Central memory CD4-positive, alpha-beta T cell (primary cell): ENCODE measurements at regions not wholly inside any gene's neighbourhood (a gene's known extent, or its start where the extent isn't known, plus 50 kb on each side); places are given as distances from the start of the nearest gene placed in this dataset.
"Not testable (repeated sequence)": the region's sequence is repeated elsewhere in the genome, so short reads cannot be mapped to it uniquely, and the experiment has no call there.

Experiments used
- DNase-seq: peaks from one replicate; pipeline ENCODE4 v3.0.0; 2022

DNA sequence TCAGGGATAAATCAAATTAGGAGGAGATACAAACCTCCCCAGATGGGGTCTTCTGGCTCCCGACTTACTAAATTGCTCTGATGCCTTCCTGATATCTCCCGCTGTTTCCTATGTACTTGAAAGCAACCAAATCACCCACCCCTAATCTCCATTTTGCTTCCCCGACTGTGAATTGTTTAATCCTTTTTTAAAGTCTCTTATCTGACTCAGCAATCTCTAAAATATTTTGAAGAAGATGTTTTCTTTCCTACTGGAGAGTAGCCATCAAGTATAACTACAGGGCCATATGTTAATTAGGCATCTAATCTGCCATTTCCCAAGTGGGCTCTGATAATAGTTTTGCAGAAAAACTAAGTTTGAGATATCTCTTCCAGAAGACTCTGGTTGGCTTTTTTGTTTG, 365.2 kb upstream of the MAF start:
- DNase-seq, result no peak

DNA sequence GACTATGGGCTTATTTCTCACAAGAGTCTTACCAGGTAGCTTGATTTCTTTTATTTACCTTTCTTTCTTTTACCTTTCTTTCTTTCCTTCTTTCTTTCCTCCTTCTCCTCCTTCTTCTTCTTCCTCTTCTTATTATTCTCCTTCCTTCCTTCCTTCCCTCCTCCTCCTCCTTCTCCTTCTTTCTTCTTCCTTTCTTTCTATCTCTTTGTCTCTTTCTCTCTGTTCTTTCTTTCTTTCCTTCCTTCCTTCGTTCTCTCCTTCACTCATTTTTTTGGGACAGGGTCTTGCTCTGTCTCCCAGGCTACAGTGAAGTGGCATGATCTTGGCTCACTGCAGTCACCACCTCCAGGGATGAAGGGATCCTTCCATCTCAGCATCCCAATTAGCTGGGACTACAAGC, 363.6 kb upstream of the MAF start:
- no peak for DNase-seq

DNA sequence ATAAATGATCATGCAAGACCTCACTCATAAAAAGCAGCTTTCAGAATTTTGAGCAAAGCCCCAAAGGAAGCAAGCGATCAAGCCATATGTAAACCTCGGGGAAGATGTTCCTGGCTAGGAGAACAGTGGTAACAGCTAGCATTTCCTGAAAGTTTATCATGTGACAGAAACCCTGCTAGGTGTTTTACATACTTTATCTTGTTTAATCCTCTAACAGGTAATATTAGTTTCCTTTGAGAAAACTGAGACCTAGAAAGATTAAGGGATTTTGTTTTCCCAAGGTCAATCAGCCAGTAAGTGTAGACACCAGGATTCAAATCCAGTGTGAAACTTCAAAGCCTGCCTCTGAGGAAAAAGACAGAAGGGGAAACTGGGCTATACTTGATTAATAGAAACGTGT, 362.4 kb upstream of the MAF start:
- no peak for DNase-seq

DNA sequence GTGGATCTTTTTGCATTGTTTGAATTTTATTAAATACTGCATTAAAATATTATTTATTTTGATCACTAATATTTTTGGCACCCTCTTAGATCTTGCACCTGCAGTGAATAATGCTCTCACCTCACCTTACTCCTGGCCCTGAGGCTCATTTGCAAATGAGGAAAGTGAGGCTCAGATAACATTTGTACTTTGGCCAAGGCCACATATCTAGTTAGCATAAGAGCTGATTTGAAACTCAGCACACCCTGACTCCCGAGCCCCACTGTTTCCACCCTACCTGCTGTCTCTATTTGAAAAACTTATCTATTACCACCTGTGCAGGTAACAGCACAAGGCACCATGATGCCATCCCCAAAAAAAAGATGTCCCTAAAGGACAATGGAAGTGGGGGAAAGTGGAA, 358.7 kb upstream of the MAF start:
- no peak for DNase-seq

DNA sequence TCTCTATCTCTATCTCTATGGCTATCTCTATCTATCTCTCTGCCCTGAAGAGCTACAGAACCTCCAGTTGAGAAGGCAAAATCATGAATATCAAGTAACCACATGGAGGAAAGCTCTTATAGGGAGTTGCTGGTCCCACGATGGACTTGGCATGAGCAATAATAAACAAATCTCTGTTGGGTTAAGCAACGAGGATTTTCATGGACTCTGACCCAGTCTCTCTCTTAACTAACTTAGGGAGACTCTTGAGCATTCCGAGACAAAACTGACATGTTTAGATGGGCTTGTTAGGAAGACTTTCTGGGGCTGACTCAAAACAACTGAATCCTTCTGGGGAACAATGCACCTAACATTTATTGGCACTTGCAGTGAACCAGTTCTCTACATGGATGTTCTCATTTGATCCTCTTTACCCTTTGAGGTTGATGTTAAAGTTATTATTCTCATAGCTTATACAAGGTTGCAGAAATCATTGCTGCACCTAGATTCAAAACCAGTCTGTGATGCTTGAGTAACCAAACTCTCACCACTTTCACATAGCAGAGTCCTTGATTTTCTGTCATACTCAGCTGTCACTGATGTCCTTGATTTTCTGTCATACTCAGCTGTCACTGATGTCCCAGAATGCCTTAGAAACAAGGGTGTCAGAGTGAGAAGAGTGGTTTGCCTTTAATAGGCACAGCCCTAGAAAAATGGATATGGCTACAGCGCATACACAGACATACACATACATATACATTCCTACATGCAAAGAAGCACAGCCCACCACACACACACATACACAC, 354.6 kb upstream of the MAF start:
- DNase-seq, result no peak

DNA sequence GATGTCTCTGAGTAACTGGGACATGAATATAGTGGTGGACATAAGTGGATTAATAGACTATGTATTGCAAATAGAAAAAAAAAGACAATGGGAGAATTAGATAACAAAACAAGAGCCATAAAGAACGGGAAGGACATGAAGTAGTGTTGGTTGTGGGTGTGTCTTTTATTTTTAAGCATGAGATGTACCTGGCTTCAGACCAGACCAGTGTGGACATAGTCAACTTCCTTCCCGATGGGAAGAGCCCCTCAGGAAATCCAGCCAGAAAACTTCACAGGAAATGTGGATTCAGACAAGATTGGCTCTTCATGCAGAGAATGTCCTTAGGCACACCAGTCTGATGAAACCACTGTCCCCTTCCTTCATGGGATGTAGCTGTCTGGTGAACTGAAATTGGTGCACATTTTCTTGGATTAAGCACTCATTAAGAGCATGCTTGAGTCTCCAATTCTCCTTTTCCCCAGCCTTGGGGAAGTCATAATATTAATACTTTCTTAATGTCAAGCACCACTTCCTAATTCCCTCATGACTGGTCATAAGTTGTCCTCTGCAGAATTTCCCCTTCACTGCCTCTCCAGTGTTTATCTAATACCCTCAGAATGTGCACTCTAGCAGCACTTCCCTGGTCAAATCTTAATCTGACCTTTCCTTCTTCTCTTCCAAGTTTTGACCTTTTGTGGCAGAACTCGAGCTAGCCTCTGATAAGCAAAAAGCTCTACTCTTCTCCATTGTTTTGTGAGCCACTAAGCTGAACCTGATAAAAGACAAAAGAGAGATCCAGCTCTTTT, 350.6 kb upstream of the MAF start:
- DNase-seq, result no peak

DNA sequence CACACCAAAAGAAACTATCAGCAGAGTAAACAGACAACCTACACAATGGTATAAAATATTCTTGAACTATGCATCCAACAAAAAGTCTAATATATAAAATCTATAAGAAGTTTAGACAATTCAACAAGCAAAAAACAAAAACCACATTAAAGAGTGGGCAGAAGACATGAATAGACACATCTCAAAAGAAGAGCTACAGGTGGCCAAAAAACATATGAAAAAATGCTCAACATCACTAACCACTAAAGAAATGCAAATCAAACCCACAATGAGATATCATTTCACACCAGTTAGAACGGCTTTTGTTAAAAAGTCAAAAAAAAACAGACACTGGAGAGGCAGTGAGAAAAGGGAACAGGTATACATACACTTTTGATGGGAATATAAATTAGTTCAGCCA, 348.9 kb upstream of the MAF start:
- no peak for DNase-seq

DNA sequence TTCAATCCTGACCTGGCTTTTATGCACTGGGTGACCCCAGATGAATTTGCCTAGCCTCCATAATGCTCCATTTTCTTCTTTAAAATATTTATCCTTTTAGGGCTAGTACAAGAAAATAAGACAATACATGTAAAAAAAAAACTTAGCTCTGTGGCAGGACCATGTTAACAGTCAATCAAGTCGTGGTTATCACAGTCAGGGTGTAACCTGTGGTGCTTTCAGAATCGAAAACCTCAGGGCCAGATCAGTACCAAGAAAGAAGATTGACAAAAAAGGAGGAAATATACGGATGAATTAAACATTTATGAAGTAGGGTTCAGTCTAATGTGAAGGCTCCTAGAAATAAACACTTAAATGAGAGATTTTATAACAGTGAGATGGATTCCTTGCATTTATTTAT, 347.2 kb upstream of the MAF start:
- no peak for DNase-seq

DNA sequence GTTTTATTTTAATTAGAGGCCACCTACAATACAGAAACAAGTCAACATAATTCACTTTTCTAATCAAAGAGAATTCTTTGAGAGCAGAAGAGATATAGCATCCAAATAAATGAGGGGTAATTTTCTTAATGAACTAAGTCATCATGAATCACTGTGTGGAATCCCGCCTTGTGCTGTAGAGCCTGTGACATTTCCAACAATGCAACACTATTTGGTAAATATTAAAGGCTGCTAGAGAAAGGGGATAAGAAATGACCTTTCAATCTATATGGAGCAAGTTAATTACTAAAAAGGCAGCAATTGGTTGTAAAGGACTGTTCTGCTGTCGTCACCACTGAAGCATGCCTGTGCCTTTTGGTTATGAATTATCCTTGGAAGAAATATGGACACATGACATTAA, 345.7 kb upstream of the MAF start:
- DNase-seq, result no peak

DNA sequence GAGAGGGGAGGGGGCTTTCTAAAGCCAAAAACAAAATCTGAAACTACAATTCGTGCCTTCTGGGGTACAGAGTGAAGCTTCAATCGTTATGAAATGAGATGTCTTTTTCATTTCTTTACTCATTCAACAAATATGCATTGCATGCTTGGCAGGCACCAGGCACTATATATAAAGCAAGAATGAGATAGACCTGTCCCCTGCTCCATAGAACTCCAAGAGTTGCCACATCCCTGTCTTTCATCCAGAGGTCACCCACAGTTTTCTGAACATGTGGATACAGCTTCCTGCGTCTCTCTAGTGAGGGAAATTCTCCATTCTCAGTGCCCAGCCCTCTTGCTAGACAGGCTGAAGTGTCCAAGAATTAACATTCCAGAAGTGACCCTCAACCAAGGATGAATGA, 343.2 kb upstream of the MAF start:
- no peak for DNase-seq

DNA sequence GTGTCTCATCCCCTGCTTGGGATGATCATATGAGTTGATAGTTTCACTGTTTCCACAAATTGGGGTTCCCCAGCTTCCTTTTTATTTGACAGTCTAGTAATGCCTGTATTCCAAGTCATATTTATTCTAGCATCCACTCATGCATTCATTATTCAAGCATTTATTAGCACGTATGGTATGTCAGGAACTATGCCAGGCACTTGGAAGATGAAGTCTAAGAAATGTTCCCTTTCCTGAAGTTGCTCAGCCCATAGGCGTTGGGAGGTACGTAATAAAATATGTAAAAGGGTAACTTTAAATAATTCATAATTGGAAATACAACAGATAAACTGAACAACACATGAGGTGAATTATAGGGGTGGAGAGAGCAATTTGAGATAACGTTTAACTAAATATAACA, 338.0 kb upstream of the MAF start:
- no peak for DNase-seq

DNA sequence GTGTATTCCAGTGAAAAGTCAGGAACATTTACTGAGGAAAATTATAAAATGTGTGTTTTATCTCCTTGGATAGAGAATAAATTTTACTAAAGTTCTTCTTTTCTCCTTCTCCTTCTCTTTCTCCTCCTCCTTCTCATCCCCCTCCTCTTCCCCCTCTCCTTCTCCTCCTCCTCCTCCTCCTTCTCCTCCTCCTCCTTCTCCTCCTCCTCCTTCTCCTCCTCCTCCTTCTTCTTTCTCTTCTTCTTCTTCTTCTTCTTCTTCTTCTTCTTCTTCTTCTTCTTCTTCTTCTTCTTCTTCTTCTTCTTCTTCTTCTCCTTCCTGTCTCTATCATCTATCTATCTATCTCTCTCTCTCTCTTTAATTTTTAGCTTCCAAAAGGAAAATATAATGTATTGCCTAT, 337.1 kb upstream of the MAF start:
- not testable (repeated sequence) for DNase-seq

DNA sequence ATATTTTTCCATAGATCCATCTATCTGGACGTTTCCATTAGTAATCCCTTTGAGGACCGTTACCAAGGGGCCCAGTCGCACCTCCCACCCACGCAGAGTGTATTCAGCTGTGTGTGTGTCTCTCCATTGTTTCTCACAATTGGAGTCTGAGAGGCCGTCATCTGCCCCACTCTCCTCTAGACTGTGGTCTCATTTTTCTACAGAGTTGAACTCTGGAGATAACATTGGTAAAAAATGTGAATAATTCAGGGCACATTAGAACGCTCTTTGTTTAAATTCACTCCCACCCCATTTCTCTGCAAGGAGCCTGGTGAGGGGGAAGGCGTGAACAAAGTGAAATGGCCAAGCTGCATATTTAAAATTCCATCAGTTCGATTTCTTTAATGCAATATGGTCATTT, 333.1 kb upstream of the MAF start:
- DNase-seq, result no peak

DNA sequence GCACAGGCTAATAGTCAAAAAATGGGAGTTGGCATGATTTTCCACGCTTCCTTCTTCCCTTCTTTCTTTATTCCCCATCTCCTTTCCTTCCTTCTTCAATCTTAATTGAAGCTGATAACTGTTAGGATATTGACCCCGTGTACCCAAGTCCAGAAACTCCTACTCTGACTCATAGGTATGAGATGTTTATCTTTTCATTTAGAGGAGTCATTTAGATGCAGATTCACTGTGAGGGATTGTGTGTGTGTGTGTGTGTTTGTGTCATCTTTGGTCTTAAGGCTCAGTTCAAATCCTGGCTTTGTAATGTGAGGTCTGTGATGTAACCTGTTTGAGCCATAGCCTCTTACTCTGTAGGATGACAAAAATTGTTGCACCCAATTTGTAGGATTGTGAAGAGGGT, 332.0 kb upstream of the MAF start:
- no peak for DNase-seq

DNA sequence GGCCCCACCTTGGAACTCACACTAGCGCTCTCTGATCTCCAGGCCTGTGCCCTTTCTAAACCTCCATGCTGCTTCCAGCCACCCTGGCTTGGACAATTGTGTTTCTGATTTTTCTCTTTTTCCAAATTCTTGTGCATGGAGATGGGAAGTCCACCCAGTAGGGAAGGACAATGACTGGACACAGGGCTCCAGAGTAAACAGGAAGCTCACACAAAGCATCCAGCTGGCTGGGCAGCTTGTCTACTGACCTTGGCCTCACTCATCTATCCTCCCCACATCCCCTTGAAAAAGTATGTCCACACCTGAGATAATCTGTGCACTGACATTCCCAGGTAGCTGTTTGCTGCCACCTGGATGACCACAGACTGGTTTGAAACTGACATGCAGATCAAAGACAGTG, 331.2 kb upstream of the MAF start:
- no peak for DNase-seq

DNA sequence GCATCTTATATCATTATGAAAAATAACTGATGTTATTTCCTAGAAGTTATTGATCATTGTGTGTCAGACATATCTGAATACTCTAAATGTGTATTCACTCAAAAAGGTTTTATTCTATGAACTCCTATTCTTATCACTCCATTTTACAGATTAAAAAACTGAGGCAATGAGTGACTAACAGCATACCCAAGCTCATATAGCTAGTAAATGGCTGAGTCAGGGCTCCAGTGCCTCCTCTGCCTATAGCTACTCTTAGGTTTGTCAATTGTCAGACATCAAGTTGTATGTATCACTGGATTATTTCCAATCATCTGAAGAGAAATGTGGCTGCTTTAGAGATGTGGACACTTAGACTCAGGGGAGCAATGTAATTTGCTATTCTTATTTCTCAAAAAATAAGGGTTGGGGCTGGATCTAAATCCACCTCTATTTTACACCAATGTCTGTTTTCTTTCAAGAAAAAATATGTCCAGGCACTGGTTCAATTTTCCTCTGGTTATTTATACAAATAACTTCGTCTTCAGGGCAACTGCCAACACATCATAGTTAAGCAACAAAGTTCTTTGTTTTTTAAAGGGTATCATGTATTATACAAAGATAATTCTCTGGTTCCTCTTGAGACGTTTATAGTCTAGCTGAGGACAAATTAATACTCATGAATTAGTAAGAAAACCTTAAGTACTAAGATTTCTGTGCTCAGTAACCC, 328.9 kb upstream of the MAF start:
- DNase-seq, result no peak

DNA sequence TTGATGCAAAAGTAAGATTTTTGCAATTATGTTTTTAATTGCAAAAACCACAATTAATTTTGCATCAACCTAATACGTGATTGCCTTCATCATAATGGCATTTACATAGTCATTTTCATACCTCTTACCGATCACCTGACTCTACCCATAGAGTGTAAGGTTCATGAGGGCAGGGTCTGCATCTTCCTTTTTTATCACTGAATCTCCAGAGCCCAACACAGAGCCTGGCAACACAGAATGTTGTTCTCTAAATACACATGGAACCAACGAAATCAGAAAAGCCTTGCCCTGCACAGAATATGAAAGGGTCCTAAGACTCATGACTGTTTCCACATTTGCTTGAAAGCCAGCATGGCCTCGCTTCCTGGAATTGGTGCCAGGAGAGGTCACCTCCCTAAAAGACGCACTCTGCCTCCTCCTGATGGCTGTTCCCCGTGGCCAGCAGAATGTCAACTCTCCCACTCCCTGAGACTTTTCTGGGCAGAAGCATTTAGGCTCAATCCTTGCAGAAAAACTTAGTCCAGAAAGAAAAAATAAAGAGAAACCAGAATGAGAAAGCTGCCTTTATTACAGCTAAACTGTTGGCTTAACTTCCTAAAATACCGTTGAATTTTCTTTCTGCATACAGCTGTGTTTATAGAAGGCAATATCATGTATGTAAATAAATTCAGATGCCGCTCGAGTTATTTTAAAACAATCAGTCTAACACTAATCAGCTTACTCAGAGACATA, 327.8 kb upstream of the MAF start:
- no peak for DNase-seq

DNA sequence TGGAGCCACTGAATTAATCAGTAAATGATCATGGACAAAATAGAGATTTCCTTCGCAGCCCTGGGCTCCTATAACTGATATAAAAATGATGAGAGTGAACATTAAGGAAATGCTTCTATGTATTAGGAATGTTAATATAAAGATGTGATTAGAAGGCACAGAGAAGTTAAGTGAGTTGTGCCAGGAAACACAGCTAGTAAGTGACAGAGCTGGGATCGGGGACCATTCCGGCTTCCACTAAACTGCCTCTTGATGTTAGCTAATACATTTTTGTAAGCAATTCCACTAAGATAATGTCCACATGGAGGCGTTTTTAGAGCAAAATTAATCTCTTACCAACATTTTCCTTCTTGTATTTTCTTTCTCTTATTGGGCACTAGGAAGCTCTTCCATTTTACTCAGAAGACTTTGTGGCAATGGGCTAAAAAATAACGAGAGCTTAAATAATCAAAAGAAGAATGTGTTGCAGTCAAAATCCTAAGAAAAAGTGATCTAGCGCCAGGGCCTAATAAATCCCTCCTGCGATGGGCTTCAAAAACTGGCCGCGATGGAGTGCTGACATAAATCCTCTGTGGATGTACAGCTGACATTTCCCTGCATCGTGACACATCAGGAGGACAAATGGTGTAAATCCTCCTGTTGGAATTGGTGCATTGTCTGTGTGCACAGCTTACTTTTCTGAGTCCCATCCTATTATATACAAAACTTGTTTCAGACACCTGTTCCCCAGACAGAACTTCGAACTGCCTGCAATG, 326.1 kb upstream of the MAF start:
- no peak for DNase-seq

DNA sequence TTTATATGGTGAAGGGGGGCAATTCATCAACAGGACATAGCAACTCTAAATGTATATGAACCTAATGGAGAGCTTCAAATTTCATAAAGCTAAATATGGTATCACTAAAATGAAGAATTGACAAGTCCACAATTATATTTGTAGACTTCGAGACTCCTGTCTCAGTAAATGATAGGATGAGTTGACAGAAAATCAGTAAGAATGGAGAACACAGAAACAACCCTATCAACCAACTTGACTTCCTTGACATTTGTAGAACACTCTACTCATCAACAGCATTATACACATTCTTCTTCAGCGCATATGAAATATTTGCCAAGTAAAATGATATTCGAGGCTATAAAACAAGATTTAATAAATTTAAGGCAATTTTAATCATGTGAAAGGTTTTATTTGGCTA, 322.9 kb upstream of the MAF start:
- no peak for DNase-seq

DNA sequence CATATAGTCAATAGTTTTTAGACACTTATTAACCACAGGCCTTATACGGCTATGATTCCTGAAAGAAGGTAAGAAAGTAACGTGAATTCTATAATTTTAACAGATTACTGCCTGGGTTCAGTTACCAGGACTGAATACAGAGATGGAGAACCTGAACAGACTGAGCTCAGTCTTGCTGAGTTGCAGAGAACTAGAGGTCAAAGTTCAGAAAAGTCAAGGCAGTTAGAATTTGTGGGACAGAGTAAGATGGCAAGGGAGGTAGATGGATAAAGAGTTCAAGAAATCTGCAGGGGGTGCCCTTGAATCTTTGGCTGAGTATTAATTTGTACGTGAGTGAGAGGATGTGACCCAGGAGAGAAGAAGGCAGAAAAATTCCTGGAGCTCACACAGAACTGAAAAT, 320.1 kb upstream of the MAF start:
- no peak for DNase-seq

DNA sequence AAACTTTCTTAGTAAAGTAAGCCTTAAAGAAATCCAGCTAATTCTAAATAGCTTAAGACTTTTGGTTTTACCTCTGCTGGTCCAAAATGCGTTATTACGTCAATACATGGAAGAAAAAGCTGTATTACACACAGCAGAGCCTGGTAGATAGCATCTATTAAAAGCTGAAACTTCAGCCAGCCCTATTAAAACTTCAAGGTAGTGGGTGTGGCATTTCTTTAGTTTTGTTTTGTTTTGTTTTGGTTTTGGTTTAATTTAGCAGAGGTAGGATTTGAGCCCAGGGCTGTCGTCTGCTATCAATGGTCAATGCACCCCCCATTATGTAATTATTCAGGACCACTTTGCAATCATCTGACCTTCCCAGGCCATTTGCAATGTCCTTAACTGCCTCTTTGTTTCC, 318.4 kb upstream of the MAF start:
- no peak for DNase-seq

DNA sequence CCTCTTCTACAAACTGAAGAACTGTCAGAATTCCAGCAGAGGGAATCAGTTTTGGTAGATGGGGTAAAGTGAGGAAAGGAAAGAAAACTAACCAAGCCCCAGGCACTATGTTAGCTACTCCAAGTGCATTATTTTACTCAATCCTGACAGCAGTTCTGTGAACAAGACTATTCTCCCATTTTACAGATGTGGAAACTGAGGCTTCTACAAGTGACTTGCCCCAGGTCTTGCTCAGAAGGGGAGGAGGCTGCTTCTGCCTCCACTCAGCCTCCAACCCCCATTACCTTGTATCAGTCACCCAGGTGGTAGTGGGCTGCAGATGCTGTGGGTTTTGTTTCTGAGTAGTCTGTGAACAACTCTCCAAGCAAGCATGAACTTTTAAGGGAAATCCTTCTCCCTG, 315.2 kb upstream of the MAF start:
- DNase-seq, result no peak
